ENCODE measurements at regions not wholly inside any gene's neighbourhood (a gene's known extent, or its start where the extent isn't known, plus 50 kb on each side); places are given as distances from the start of the nearest gene placed in this dataset.
"Not testable (repeated sequence)": the region's sequence is repeated elsewhere in the genome, so short reads cannot be mapped to it uniquely, and the experiment has no call there.

DNA sequence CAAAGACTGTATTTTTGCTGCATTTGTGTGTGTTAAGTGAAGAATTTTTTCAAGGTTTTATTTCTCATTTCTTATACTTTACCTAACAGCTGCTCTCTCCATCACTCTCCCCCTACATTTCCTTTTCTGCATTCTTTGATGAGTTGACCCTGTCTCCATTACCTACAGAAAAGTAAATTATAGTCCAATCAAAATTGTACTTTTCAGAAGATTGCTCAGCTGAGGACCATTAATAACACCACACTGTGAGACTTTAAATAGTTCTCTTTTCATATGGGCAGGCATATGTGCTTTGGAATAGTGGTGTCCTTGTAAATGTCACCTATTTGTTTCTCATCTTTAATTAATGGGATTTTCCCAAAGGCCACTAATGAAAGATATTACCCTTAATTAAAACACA lies 234.7 kb upstream of the GPR149 start:
- DNase-seq (no peak), ATAC-seq (ENCODE audit: low FRiP score) (no peak)
- H3K4me3 ChIP-seq (ENCODE audit: low read length in 2 of 2), result no peak overlapping the region
- intact Hi-C loops (cut with DNase I), result no loop called here
- no peaks in the 10 kb centered on the region for H3K36me3 ChIP-seq (ENCODE audit: control insufficient read depth in 1 of 2, insufficient read depth in 2 of 2, low read length in 1 of 2)
- no peak overlapping the region for H3K27ac ChIP-seq (ENCODE audit: low read depth in 1 of 2, low read length in 2 of 2)
- H3K27me3 ChIP-seq (ENCODE audit: control insufficient read depth in 1 of 2, insufficient read depth in 2 of 2, low read length in 1 of 2), result no peaks in the 10 kb centered on the region
- no peaks in the 10 kb centered on the region for H3K9me3 ChIP-seq (ENCODE audit: control insufficient read depth, low read length)
- H3K4me1 ChIP-seq (ENCODE audit: control insufficient read depth in 1 of 2, insufficient read depth in 2 of 2, low read length in 2 of 2), result no peaks in the 10 kb centered on the region

DNA sequence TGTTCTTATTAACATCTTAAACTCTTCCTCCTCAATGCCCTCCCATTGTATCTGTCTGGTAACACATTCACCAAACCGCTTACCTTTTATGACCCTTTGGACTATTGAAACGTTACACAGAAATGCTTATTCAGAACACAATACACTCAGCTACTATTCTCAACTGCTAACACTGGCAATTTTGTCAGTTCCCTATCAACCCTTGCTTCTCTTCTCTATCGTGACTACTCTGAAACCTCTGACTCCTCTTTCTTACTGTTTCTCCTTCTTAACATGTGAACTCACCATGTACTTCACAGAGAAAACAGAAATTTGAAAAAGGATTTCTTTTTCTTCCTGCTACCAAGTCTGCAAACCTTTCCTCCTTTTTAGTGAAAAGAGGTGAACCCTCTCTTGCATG lies 232.9 kb upstream of the GPR149 start:
- Histone ChIP-seq H3K27me3 (ENCODE audit: control insufficient read depth in 1 of 2, insufficient read depth in 2 of 2, low read length in 1 of 2) (no peaks in the 10 kb centered on the region), H3K4me1 (ENCODE audit: control insufficient read depth in 1 of 2, insufficient read depth in 2 of 2, low read length in 2 of 2) (no peaks in the 10 kb centered on the region), H3K9me3 (ENCODE audit: control insufficient read depth, low read length) (no peaks in the 10 kb centered on the region), H3K36me3 (ENCODE audit: control insufficient read depth in 1 of 2, insufficient read depth in 2 of 2, low read length in 1 of 2) (no peaks in the 10 kb centered on the region), H3K27ac (ENCODE audit: low read depth in 1 of 2, low read length in 2 of 2) (no peak overlapping the region), H3K4me3 (ENCODE audit: low read length in 2 of 2) (no peak overlapping the region)
- ATAC-seq (ENCODE audit: low FRiP score) (no peak), DNase-seq (no peak)
- WGBS, 2 donors, result 67 to 74% methylated on average over 3 of the region's 3 CpGs
- intact Hi-C loops (cut with DNase I), result no loop called here

DNA sequence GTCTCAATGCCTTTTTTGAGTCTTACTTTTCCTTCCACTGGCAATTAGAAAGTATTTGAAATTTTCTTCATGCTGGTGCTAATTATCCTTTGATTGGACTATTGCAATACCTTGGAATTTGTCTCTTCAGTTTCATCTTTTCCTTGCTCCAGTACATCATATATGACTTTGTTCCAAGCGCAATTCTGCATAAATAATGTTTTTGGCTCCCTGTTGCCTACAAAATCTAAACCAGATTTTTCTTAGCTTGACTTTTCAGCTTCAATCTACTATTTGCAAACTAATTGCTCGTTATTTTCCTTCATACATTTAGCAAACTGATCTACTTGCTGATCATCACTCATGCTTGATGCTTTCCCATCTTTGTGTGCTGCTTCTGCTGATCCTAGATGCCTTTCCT lies 230.8 kb upstream of the GPR149 start:
- no peaks in the 10 kb centered on the region for H3K4me1 ChIP-seq (ENCODE audit: control insufficient read depth in 1 of 2, insufficient read depth in 2 of 2, low read length in 2 of 2)
- ATAC-seq (ENCODE audit: low FRiP score) (no peak), DNase-seq (no peak)
- H3K36me3 ChIP-seq (ENCODE audit: control insufficient read depth in 1 of 2, insufficient read depth in 2 of 2, low read length in 1 of 2), result no peaks in the 10 kb centered on the region
- H3K27me3 ChIP-seq (ENCODE audit: control insufficient read depth in 1 of 2, insufficient read depth in 2 of 2, low read length in 1 of 2), result no peaks in the 10 kb centered on the region
- H3K27ac ChIP-seq (ENCODE audit: low read depth in 1 of 2, low read length in 2 of 2), result no peak overlapping the region
- 57 to 60% methylated on average over 2 of the region's 2 CpGs for WGBS, 2 donors
- H3K4me3 ChIP-seq (ENCODE audit: low read length in 2 of 2), result no peak overlapping the region
- intact Hi-C loops (cut with DNase I), result no loop called here
- no peaks in the 10 kb centered on the region for H3K9me3 ChIP-seq (ENCODE audit: control insufficient read depth, low read length)

DNA sequence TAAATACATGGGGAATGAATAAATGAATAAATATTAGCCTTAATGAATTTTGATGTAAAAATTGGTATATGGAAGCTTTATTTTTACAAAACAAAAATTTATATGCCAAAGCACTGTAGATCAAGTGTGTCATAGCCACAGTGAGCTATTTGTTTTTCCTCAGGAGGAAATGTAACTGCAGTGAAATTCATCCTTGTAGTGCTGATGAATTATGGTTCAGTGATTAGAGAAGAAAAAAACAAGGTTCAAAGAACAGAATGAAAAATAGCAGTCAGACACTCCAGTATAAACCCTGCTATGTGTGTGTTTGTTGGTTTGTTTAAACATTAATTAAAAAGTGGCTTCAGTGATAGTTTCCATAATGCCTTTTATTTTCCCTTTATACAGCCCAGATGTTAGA lies 228.0 kb upstream of the GPR149 start:
- Histone ChIP-seq H3K9me3 (ENCODE audit: control insufficient read depth, low read length) (no peaks in the 10 kb centered on the region), H3K36me3 (ENCODE audit: control insufficient read depth in 1 of 2, insufficient read depth in 2 of 2, low read length in 1 of 2) (no peaks in the 10 kb centered on the region), H3K27ac (ENCODE audit: low read depth in 1 of 2, low read length in 2 of 2) (no peak overlapping the region), H3K27me3 (ENCODE audit: control insufficient read depth in 1 of 2, insufficient read depth in 2 of 2, low read length in 1 of 2) (no peaks in the 10 kb centered on the region), H3K4me3 (ENCODE audit: low read length in 2 of 2) (no peak overlapping the region), H3K4me1 (ENCODE audit: control insufficient read depth in 1 of 2, insufficient read depth in 2 of 2, low read length in 2 of 2) (no peaks in the 10 kb centered on the region)
- ATAC-seq (ENCODE audit: low FRiP score) (no peak), DNase-seq (no peak)
- intact Hi-C loops (cut with DNase I), result no loop called here

DNA sequence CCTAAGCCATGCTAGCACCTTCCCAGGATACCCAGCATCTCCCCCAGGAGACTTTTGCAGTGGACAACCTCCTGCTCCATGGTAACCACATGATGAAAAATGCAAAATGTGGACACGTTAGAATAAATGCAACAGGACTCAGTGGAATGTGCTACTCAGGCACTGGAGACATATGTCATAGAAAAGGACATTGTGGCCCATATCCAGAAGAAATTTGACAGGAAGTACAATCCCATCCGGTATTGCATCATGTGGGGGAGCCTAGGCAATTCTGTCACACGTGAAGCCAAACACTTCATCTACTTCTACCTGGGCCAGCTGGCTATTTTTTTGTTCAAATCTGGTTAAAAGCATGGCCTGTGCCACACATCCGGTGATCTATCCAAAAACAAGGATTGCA lies 227.2 kb upstream of the GPR149 start:
- 22 to 34% methylated on average over 4 of the region's 4 CpGs for WGBS, 2 donors
- ATAC-seq (ENCODE audit: low FRiP score), result no peak
- H3K9me3 ChIP-seq (ENCODE audit: control insufficient read depth, low read length), result no peaks in the 10 kb centered on the region
- H3K27ac ChIP-seq (ENCODE audit: low read depth in 1 of 2, low read length in 2 of 2), result no peak overlapping the region
- H3K4me3 ChIP-seq (ENCODE audit: low read length in 2 of 2), result no peak overlapping the region
- H3K36me3 ChIP-seq (ENCODE audit: control insufficient read depth in 1 of 2, insufficient read depth in 2 of 2, low read length in 1 of 2), result no peaks in the 10 kb centered on the region
- no peaks in the 10 kb centered on the region for H3K4me1 ChIP-seq (ENCODE audit: control insufficient read depth in 1 of 2, insufficient read depth in 2 of 2, low read length in 2 of 2)
- no peak for DNase-seq
- intact Hi-C loops (cut with DNase I), result no loop called here
- no peaks in the 10 kb centered on the region for H3K27me3 ChIP-seq (ENCODE audit: control insufficient read depth in 1 of 2, insufficient read depth in 2 of 2, low read length in 1 of 2)

DNA sequence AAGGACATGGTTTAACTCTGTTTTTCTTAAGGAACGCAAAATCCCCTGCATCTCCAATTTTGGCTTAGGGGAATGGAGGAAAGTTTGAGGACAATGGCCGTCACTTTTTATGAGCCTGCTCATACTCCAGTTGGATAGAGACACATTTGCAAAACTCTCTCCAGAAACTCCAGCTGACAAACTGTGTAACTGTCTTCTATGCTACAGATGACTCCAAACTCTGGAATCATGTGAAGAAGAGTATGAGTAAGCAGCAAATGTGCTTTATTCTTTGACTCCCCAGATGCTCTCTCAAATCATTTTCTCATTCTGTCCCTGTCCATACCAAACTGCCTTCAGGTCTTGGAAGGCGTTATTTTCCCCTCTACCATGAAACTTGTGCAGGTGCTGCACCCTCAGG lies 226.5 kb upstream of the GPR149 start:
- Histone ChIP-seq H3K4me3 (ENCODE audit: low read length in 2 of 2) (no peak overlapping the region), H3K4me1 (ENCODE audit: control insufficient read depth in 1 of 2, insufficient read depth in 2 of 2, low read length in 2 of 2) (no peaks in the 10 kb centered on the region), H3K27ac (ENCODE audit: low read depth in 1 of 2, low read length in 2 of 2) (no peak overlapping the region), H3K36me3 (ENCODE audit: control insufficient read depth in 1 of 2, insufficient read depth in 2 of 2, low read length in 1 of 2) (no peaks in the 10 kb centered on the region), H3K27me3 (ENCODE audit: control insufficient read depth in 1 of 2, insufficient read depth in 2 of 2, low read length in 1 of 2) (no peaks in the 10 kb centered on the region), H3K9me3 (ENCODE audit: control insufficient read depth, low read length) (no peaks in the 10 kb centered on the region)
- DNase-seq (no peak), ATAC-seq (ENCODE audit: low FRiP score) (no peak)
- 84 to 90% methylated on average over 3 of the region's 3 CpGs for WGBS, 2 donors
- intact Hi-C loops (cut with DNase I), result no loop called here

DNA sequence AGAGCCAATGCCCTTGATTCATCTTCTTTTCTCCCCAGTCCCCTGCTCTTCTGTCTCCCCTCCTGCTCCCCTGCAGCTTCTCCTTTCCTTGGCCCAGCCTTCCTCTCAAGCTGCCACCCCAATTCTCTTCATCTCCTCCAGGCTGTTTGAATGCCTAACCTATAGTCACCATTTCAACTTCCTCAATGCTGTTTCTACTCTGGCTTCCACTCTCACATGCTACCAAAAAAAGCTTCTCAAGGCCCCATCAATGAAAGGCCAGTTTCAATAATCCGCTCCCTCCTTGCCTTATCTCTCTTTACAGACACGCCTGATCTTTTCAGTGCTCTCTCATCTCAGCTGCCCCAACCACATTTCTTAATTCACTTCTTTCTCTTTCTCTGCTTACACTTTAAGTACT lies 212.2 kb upstream of the GPR149 start:
- Histone ChIP-seq H3K4me3 (ENCODE audit: low read length in 2 of 2) (no peak overlapping the region), H3K27ac (ENCODE audit: low read depth in 1 of 2, low read length in 2 of 2) (no peak overlapping the region), H3K4me1 (ENCODE audit: control insufficient read depth in 1 of 2, insufficient read depth in 2 of 2, low read length in 2 of 2) (no peaks in the 10 kb centered on the region), H3K27me3 (ENCODE audit: control insufficient read depth in 1 of 2, insufficient read depth in 2 of 2, low read length in 1 of 2) (no peaks in the 10 kb centered on the region), H3K36me3 (ENCODE audit: control insufficient read depth in 1 of 2, insufficient read depth in 2 of 2, low read length in 1 of 2) (no peaks in the 10 kb centered on the region), H3K9me3 (ENCODE audit: control insufficient read depth, low read length) (no peaks in the 10 kb centered on the region)
- 86 to 90% methylated on average over 2 of the region's 2 CpGs for WGBS, 2 donors
- intact Hi-C loops (cut with DNase I), result no loop called here
- DNase-seq, result no peak
- no peak for ATAC-seq (ENCODE audit: low FRiP score)

DNA sequence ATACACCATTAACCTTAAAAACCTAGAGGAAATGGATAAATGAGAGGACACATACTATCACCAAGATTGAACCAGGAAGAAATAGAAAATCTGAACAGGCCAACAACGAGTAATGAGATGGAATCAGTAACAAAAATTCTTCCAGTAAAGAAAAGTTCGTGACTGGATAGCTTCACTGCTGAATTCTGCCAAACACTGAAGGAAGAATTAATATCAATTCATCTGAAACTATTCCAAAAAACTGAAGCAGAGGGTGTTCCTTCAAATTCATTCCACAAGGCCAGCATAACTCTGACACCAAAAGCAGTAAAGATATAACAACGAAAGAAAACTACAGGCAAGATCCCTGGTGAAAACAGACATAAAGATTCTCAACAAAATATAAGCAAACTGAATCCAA lies 195.8 kb upstream of the GPR149 start:
- no peaks in the 10 kb centered on the region for H3K27me3 ChIP-seq (ENCODE audit: control insufficient read depth in 1 of 2, insufficient read depth in 2 of 2, low read length in 1 of 2)
- 81 to 84% methylated on average over 3 of the region's 3 CpGs for WGBS, 2 donors
- H3K4me1 ChIP-seq (ENCODE audit: control insufficient read depth in 1 of 2, insufficient read depth in 2 of 2, low read length in 2 of 2), result no peaks in the 10 kb centered on the region
- intact Hi-C loops (cut with DNase I), result no loop called here
- H3K36me3 ChIP-seq (ENCODE audit: control insufficient read depth in 1 of 2, insufficient read depth in 2 of 2, low read length in 1 of 2), result no peaks in the 10 kb centered on the region
- no peak overlapping the region for H3K27ac ChIP-seq (ENCODE audit: low read depth in 1 of 2, low read length in 2 of 2)
- DNase-seq (no peak), ATAC-seq (ENCODE audit: low FRiP score) (no peak)
- no peak overlapping the region for H3K4me3 ChIP-seq (ENCODE audit: low read length in 2 of 2)
- no peaks in the 10 kb centered on the region for H3K9me3 ChIP-seq (ENCODE audit: control insufficient read depth, low read length)

DNA sequence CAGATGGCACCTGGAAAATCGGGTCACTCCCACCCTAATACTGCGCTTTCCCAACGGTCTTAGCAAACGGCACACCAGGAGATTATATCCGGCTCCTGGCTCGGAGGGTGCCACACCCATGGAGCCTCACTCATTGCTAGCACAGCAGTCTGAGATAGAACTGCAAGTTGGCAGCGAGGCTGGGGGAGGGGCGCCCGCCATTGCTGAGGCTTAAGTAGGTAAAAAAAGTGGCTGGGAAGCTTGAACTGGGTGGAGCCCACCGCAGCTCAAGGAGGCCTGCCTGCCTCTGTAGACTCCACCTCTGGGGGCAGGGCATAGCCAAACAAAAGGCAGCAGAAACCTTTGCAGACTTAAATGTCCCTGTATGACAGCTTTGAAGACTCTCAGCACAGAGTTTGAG lies 189.6 kb upstream of the GPR149 start:
- intact Hi-C loops (cut with DNase I); H3K27ac ChIP-seq (ENCODE audit: low read depth in 1 of 2, low read length in 2 of 2); H3K4me3 ChIP-seq (ENCODE audit: low read length in 2 of 2); H3K27me3 ChIP-seq (ENCODE audit: control insufficient read depth in 1 of 2, insufficient read depth in 2 of 2, low read length in 1 of 2); H3K36me3 ChIP-seq (ENCODE audit: control insufficient read depth in 1 of 2, insufficient read depth in 2 of 2, low read length in 1 of 2); H3K9me3 ChIP-seq (ENCODE audit: control insufficient read depth, low read length); ATAC-seq (ENCODE audit: low FRiP score); DNase-seq; H3K4me1 ChIP-seq (ENCODE audit: control insufficient read depth in 1 of 2, insufficient read depth in 2 of 2, low read length in 2 of 2): not testable (repeated sequence)
- WGBS, 2 donors, result 89 to 92% methylated on average over 10 of the region's 10 CpGs

DNA sequence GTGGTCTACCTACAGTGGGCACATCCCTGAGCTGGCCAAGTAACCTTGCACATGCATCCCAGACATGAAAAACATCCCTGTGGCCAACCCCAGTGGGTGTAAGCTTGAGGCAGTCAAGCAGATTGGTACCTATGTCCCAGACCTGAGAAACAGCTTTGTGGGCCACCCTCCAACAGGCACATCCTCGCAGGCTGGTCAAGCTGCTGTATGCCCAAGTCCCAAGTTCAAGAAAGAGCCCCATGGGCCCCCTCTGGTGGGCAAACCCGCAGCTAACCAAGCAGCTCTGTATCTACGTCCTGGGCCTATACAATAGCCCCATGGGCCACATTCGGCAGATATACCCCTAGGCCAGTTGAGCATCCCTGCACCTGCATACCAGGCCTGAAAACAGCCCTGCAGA lies 186.3 kb upstream of the GPR149 start:
- H3K36me3 ChIP-seq (ENCODE audit: control insufficient read depth in 1 of 2, insufficient read depth in 2 of 2, low read length in 1 of 2), result no peaks in the 10 kb centered on the region
- no peak overlapping the region for H3K27ac ChIP-seq (ENCODE audit: low read depth in 1 of 2, low read length in 2 of 2)
- no peak overlapping the region for H3K4me3 ChIP-seq (ENCODE audit: low read length in 2 of 2)
- intact Hi-C loops (cut with DNase I), result no loop called here
- H3K9me3 ChIP-seq (ENCODE audit: control insufficient read depth, low read length), result no peaks in the 10 kb centered on the region
- WGBS, 2 donors, result 81 to 83% methylated on average over 4 of the region's 4 CpGs
- H3K4me1 ChIP-seq (ENCODE audit: control insufficient read depth in 1 of 2, insufficient read depth in 2 of 2, low read length in 2 of 2), result no peaks in the 10 kb centered on the region
- DNase-seq (no peak), ATAC-seq (ENCODE audit: low FRiP score) (no peak)
- H3K27me3 ChIP-seq (ENCODE audit: control insufficient read depth in 1 of 2, insufficient read depth in 2 of 2, low read length in 1 of 2), result no peaks in the 10 kb centered on the region

Data from aorta (tissue), 5 donors.